Posterior vena cava (tissue), 2 donors: ENCODE measurements at regions not wholly inside any gene's neighbourhood (a gene's known extent, or its start where the extent isn't known, plus 50 kb on each side); places are given as distances from the start of the nearest gene placed in this dataset.
"Not testable (repeated sequence)": the region's sequence is repeated elsewhere in the genome, so short reads cannot be mapped to it uniquely, and the experiment has no call there.

Experiments used
- DNase-seq: peaks from one replicate; pipeline ENCODE4 v3.0.0-alpha.2; 2020; ENCODE audit warnings: low spot score
- intact Hi-C, 2 donors: fragments of 100-400 bp; cut with DNase I; formaldehyde crosslinking; loops; one replicate each; pipeline versions ENCODE4 v1.14.1 to v1.14.2; 2022 to 2023
- donor health status: DM: yes; HTN: yes; CAD: no.
- donor health status: DM: yes; HTN: yes; CAD: no.

- DNase-seq = no peak
- intact Hi-C loops = no loop called here
Observed at GRCh38 chr13:87123987-87124784, 547.0 kb upstream of the SLITRK5 start.

GRCh38 chr13:87124785-87125074, 546.4 kb upstream of the SLITRK5 start:
- intact Hi-C loops = no loop called here
- no peak for DNase-seq

GRCh38 chr13:87128036-87128435, 543.1 kb upstream of the SLITRK5 start:
- intact Hi-C loops = no loop called here

GRCh38 chr13:87128491-87128890, 542.7 kb upstream of the SLITRK5 start:
- intact Hi-C loops = no loop called here
- no peak for DNase-seq

More at GRCh38 chr13:87128036-87128435, 543.1 kb upstream of the SLITRK5 start:
- DNase-seq = no peak

GRCh38 chr13:87129602-87130300, 541.4 kb upstream of the SLITRK5 start:
- no peak for DNase-seq
- intact Hi-C loops = no loop called here

GRCh38 chr13:87130423-87130822, 540.7 kb upstream of the SLITRK5 start:
- intact Hi-C loops = no loop called here
- DNase-seq = no peak

DNA sequence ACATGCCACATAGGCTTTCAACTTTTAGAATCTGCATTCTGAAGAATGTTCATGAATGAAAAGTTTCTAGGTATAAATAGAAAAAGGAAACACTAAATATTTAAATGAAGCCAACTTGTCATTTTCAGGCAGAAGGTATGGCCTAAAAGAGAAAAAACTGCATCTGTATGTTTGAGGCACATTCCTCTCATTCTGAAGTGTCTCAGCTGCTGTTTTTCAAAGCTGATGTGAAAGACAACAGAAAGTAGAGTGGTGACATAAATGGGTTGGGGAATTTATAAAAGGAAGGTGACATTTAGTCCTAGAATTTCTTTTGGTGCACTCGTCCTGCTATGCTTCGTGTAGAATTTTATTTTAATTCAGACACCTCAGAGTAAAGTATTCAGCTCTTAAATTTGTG, 539.6 kb upstream of the SLITRK5 start:
- intact Hi-C loops = no loop called here
- DNase-seq = no peak

DNA sequence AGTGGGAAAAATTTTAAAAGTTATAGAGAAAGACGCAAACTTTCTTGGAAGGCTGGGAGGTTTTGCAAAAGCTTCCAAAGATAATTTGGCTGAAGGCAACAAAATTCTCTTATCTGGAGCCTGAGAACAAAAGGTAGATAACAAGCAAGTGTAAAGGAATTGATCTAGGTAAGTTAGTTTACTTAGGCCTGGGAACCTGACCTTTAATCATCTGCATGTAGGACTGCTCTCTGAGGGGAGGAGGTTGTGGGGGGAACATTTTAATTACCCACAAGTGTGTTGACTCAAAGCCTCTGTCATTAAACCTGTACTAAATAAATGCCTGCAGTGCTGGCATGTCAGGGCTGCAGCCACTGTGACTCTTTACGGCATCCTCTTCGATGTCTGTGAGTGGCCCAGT, 532.3 kb upstream of the SLITRK5 start:
- intact Hi-C loops = no loop called here

DNA sequence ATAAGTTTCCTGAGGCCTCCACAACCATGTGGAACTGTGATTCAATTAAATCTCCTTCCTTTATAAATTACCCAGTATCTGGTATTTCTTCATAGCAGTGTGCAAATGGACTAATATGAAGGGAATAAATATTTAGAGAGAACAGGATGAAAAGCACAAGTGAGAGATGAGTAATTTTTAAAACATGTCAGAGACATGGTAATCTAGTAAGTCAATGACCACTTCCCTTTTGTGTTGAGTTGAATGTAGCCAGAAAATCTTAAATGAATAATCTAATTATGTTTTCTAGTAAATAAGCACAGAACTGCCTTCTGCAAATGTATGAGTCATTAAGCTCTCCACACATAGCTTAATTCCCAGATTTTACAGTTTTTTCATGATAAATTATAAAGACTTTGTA, 524.1 kb upstream of the SLITRK5 start:
- DNase-seq = no peak
- intact Hi-C loops = no loop called here

More for the DNA sequence above, 532.3 kb upstream of the SLITRK5 start:
- DNase-seq = no peak

DNA sequence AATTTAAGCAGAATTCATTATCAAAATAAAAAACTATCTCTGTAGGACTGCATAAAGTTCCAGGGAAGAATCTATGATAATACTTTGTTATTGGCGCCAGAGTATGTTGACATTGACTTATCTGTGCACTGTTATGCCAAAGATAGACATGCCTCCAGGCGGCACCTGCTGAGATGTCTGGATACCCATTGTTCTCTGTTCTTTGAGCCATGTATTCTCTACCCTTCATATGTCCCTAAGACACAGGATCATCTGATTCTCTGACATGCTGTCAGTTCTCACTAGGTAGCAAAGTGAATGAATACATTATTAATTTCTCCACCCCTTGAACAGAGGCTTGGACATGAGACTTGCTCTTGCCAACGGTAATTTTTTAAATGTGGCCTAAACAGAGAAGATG, 517.8 kb upstream of the SLITRK5 start:
- no peak for DNase-seq
- intact Hi-C loops = no loop called here

DNA sequence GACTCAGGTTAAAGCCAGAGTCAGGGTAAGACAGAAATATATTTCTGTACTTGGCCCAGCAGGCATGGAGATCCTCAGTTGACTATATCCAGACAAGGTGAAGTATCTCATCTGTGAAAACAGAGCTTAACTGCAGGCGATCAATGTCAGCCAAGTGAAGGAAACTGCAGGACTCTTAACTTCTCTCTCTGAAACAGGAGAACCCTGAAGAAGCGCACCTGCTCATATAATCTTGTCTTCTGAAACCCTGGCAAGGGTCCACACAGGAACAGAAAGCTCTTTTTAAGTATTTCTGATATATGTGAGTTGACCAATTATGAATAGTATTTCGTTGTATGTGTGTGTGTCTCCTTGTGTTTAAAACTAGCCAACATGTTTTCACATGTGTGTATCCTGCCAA, 504.8 kb upstream of the SLITRK5 start:
- intact Hi-C loops = no loop called here
- DNase-seq = no peak

DNA sequence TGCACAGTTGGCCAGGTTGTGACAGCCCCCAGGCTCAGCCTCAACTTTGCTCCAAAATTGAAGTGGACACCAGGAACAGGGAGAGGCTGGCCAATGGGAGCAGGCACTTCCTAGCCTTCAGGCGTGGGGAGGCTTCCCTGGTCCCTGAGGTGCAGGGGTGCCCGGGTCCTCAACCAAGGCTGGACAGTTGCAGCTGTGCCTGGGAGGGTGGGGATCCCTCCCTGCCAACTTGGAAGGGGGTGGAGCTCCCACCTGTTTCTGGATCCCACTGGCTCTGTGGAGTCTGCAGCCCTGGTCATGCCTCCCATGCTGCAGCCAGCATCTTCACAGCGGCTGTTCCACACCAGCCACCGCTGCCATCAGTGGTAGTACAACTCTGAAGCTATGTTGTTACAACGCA, 502.8 kb upstream of the SLITRK5 start:
- intact Hi-C loops = no loop called here

DNA sequence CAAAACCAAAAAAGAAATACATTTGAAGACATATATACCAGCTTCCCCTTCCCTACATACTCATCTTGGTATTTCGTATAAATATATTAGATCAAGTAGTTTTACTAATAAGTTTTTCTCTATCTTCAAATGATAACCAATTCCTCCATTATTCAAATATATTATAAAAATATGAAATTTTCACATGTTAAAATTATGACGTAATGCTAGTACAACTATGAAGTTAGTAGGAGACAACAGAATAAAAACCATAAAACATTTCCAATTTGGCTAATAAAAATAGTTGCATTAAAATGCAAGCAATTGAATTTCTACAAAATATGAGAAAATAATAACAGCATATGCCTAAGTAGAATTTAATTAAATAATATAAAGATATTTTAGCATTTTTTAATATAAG, 501.8 kb upstream of the SLITRK5 start:
- intact Hi-C loops = no loop called here
- no peak for DNase-seq

More for the DNA sequence above, 502.8 kb upstream of the SLITRK5 start:
- no peak for DNase-seq

GRCh38 chr13:87172166-87172835, 498.9 kb upstream of the SLITRK5 start:
- no peak for DNase-seq
- intact Hi-C loops = no loop called here

GRCh38 chr13:87185138-87185537, 486.0 kb upstream of the SLITRK5 start:
- intact Hi-C loops = not testable (repeated sequence)

DNA sequence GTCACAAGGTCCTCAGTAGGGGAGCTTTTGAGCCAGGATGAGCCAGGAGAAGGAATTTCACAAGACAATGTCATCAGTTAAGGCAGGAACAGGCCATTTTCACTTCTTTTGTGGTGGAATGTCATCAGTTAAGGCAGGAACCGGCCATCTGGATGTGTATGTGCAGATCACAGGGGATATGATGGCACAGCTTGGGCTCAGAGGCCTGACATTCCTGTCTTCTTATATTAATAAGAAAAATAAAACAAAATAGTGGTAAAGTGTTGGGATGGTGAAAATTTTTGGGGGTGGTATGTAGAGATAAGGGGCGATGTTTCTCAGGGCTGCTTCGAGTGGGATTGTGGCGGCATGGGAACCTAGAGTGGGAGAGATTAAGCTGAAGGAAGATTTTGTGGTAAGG, 484.5 kb upstream of the SLITRK5 start:
- DNase-seq, intact Hi-C loops: not testable (repeated sequence)

More at GRCh38 chr13:87185138-87185537, 486.0 kb upstream of the SLITRK5 start:
- DNase-seq = not testable (repeated sequence)

GRCh38 chr13:87191485-87191884, 479.7 kb upstream of the SLITRK5 start:
- intact Hi-C loops, DNase-seq: not testable (repeated sequence)

DNA sequence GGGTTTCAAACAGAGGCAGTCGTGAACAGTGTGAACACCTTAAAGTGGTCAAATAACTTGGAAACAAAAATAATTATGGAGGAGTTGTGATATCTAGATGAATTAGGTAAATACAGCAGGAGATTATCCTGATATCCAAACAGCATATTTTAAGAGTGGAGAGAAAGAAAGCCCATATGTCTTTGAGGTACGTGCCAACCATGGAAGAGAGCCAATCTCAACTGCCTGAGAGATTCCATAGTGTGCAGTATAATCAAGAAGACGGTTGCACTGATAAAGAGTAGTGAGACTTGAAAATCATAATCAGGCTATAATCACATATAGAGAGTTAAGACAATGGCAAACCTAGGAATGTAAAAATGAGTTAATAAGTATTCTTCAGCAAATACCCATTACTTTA, 472.8 kb upstream of the SLITRK5 start:
- DNase-seq = no peak
- intact Hi-C loops = no loop called here

DNA sequence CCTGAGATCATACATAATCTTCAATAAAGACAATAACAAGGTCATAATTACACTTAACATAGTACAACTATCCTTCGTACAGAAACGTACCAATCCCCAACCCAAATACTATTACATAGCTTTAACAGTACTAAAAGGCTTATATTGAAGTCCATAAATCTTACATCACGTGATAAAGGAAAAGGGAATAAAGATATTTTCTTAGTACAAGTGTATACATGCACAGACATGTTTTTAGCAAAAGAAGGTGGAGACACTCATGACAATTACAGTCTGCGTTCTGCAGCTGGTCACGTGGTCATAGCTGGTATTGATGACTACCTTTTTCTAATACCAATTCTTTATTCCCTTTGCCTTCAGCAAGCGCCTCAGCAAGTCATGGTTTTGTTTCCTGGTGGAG, 464.5 kb upstream of the SLITRK5 start:
- DNase-seq = no peak
- intact Hi-C loops = no loop called here

GRCh38 chr13:87207280-87208003, 463.7 kb upstream of the SLITRK5 start:
- DNase-seq = no peak
- intact Hi-C loops = no loop called here
